B cell (primary cell): ENCODE measurements at regions not wholly inside any gene's neighbourhood (a gene's known extent, or its start where the extent isn't known, plus 50 kb on each side); places are given as distances from the start of the nearest gene placed in this dataset.

ENCODE experiments used
- CTCF ChIP-seq: fragments of 200-600 bp; IDR thresholded peaks from one replicate; pipeline ENCODE4 v1.8.0; 2022; ENCODE audit warnings: antibody characterized with exemption, mild to moderate bottlenecking
- EZH2 ChIP-seq: IDR thresholded peaks from 2 replicates; pipeline ENCODE4 v1.6.1; 2012; ENCODE audit warnings: borderline replicate concordance, low read depth, mild to moderate bottlenecking, moderate library complexity, low read length; ENCODE audit not compliant: insufficient read depth, poor library complexity, severe bottlenecking

- TF ChIP-seq CTCF, result no peak
- no peak for TF ChIP-seq EZH2
These were observed 362.6 kb downstream of the BCL11B start for GRCh38 chr14:98909251-98909944.
